Activated CD4-positive, alpha-beta T cell treated with anti-CD3 and anti-CD28 coated beads, Interleukin-2, amount 50 U/mL, for 48 hours (primary cell): ENCODE measurements at regions not wholly inside any gene's neighbourhood (a gene's known extent, or its start where the extent isn't known, plus 50 kb on each side); places are given as distances from the start of the nearest gene placed in this dataset.

ENCODE experiments used
- DNase-seq, 2 experiments: peaks; one replicate each; pipeline ENCODE4 v3.0.0-alpha.2; 2020

DNA sequence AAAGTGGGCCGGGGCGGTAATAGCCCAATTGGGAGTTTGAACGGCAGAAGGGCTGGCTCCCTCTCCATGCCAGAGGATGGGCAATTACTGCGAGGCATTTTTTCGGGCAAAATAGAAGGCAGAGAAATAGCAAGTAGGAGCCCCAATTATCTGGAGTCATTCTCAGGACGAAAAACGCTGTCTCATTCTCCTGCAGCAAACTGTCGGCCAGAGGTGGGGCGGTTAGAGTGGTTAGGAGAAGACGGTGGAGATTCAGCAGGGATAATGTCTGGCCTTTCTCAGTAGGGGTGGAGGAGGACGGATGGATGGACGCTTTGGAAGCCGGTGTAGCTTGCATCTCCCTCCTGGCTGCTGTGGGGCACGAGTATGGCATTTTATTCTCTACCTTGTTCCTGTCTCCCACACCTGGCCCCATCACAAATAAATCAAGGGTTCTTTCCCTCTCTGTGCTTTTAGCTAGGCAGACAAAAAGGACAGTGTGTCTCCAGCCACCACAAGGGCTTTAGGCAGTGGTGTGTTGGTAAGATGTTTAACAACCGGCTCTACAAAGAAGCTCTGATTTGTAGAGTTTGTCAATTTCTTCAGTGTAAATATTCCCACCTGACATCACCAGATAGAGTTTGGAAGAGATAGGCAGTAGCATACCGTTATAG is 140.5 kb upstream of the LHX5 start:
- no peak for DNase-seq

DNA sequence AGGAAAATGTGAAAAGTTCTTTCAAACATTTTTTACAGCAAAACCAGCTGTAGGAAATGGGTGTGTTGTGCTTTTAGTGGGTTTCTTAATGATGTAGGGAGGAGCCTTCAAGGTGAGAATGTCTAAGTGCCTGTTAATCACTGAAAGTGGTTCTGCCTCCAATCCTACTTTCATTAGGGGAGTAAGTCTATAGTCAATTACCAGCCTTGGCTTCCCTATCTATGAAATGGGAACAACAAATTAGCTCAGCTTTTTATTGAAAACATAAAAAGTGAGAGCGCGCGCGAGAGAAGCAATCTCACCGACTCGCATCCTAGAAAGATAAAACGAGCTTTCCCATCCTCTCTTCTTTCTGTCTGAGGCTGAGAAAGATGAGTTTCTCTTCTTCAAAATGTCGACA is 140.0 kb upstream of the LHX5 start:
- no peak for DNase-seq

DNA sequence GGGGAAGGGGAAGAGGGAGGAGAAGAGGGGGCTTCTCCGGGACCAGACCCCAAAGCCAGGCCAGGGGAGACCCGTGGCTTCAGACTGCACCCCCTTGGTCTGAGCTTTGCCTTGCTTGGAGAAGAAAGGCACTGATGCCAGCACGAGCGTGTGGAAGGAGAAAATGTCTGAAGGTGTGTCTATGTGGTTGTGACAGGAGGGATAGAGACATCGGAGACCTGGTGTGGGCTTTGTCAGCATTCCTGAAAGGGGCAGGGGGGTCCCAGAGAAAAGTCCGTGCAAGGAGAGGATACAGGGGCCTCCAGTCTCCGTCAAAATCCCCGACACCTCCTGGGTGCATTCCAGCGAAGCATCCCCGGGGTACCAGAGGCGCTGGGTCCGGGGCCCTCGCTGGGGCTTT is 139.0 kb upstream of the LHX5 start:
- DNase-seq = no peak

DNA sequence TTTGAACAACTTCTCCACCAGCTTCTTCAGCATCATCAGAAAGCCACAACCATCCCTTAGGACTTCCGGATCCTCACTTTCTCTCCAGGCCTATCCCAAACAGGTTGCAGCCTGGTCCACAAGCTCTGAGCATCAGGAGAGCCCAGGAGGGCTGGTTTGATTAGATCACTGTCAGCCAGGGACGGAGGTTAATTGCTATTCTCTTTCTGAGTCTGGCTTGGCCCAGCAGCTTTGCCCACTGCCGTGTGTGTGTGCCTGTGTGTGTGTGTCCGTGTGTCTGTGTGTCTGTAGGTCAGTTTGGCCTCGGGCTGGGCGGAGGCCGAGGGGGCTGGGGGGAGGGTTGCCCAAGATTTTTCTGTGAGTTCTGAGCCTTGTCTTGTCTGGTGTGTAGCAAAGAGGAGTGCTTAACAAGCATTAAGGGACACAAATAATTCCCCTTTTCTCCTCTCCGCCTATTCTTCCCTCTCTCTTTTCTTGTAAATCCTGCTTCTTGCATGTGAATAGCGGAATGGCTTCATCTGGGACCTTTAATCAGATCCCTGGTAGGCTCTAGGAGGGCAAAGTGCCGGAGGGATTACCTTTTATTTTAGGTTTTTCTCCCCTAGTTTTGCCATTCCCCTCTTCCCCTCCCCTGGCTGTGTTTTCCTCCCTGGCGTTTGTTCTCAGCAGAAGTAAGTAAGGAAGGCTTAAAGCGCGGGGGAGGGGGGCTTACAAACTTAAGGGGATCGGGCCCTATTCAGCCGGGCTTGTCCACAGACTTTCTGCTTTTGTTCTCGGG is 138.2 kb upstream of the LHX5 start:
- no peak for DNase-seq

DNA sequence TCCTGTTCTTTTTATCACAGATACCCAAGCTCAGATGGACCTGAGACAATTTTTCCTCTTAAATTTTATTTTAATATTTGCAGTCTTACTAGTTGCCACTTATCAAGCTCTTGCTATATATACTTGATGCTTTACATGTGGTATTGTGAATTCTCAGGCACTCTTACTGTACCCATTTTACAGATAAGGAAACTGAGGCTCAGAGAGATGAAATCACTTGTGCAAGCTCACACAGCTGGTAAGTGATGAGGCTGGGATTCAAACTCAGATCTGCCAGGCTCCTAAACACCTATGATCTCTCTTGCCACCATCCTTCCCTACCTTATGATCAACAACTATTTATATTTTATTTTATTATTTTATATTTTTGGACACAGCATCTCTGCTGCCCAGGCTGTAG is 133.0 kb upstream of the LHX5 start:
- DNase-seq = no peak

DNA sequence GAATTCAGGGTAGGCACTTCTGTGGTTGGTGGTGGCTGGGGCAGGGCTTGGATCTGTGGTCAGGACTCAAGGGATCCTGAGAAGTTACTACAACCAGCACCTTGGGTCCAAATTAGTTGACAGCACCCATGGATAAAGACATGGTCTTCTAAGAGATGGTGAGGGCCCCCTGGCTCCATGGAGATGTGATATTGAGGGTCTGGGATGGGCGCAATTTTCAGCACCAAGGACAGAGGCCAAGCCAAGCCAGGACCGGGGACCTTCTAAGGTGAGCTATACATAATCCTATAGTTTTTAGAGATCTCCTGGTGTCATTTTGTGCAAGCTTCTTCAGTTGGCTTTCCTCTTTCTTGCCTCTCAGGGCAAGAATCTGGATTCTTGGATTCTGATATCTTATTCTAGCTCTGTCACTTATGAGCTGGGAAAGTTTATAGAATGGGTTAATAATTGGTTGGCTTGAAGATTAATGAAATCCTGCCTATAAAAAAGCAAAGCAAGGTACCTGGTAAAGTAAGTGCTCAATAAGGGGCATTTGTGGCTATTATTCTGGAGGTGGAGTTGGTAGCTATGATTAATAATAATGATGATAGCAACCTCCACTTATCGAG is 130.1 kb upstream of the LHX5 start:
- no peak for DNase-seq

DNA sequence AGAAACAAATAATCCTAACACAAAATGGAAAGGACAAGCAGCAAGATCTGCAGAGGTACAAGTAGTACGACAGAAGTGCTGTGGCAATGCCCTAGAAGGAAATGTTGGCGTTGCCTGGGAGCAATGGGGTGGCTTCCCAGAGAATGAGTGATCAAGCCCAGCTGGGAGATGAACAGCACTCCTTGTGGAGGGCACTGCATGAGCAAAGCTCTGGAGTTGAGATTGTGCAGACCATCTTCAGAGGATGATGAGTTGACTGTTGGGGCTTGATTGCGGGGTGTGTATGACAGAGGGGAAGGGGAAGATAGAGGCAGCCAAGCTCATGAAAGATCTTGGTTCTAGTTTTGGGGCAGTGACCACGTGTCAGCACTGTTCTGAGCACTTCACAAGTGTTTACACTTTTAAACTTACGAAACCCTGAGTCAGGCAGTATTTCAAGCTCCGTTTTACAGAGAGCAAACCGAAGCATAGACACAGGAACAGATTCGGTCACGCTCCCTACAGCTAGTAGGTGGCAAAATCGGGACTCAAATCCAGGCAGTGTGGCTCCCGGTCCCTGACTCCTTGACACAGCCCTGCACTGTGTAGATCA is 127.2 kb upstream of the LHX5 start:
- DNase-seq = no peak

DNA sequence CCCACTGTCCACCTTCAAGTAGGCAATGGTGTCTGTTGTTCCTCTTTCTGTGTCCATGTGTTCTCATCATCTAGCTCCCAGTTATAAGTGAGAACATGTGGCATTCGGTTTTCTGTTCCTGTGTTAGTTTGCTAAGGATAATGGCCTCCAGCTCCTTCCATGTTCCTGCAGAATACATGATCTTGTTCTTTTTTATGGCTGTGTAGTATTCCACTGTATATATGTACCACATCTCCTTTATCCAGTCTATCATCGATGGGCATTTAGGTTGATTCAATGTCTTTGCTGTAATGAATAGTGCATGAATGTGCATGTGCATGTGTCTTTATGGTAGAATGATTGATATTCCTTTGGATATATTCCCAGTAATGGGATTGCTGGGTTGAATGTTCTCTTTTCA is 123.3 kb upstream of the LHX5 start:
- DNase-seq = no peak

DNA sequence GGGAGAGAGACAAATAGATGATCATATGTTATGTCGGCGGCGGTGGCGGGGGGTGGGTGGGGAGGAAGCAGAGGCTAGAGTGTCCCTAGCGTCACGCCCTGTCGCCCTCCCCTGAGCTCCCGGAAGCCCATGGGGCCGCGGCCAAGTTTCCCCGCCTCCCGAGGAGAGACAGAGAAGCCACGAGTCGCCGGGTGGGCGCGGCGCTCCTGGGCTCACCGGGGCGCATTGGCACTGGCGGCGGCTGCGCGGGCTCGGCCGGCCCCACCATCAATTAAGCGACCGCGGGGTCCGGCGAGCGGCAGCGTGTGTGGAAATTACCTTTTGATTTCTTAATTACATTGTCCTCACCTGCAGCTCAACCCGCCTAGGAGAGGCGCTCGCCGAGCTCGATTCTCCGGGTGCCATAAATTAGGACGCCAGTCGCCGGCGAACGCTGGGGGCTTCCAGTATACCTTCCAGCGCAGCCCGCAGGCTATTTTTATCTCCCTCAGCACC is 119.9 kb upstream of the LHX5 start:
- no peak for DNase-seq

DNA sequence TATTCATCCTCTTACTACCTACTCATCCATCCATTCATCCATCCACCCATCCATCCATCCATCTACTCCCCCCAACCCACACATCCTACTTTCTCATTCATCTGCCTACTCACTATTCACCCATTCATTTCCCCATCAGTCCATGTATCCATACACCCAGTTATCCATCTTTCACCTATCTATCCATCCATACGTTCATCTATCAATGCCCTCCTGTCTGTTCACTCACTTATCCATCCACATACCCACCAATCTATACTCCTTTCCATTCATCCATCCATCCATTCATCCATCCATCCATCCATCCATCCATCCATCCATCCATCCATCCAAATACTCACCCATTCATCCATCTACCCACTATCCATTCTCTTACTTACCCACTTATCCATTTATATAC is 117.8 kb upstream of the LHX5 start:
- no peak for DNase-seq

DNA sequence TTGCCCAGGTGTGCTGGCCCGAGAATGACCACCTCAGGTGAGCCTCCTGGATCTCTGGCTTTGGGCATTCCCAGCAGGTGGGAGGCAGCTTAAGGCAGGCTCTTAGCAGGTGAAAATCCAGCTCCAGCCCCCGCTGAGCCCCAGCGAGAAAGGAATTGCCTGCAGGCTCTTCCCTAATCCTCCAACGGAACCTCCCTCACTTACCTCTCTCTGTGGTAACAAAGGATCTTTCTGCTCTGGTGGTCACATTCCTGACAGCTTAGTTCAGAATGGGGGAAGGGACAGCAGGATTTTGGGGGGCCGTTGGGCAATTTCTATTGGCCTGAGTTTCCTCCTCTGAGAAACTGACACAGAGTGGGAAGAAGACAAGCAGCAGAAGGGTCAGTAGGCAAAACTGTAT is 116.0 kb upstream of the LHX5 start:
- DNase-seq = no peak

DNA sequence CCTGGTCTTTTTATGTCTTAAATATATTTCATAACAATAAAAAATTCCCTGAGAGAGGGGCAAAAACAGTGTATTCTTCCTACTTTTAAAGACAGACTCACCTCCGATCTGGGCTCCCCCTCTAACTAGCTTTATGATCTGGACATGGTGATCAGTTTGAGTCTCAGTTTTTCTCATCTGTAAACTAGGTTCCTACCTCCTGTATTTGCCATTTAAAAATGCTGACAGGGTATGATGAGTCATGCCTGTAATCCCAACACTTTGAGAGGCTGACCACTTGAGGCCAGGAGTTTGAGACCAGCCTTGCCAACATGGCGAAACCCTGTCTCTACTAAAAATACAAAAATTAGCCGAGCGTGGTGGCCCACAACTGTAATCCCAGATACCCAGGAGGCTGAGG is 114.8 kb upstream of the LHX5 start:
- DNase-seq = no peak

DNA sequence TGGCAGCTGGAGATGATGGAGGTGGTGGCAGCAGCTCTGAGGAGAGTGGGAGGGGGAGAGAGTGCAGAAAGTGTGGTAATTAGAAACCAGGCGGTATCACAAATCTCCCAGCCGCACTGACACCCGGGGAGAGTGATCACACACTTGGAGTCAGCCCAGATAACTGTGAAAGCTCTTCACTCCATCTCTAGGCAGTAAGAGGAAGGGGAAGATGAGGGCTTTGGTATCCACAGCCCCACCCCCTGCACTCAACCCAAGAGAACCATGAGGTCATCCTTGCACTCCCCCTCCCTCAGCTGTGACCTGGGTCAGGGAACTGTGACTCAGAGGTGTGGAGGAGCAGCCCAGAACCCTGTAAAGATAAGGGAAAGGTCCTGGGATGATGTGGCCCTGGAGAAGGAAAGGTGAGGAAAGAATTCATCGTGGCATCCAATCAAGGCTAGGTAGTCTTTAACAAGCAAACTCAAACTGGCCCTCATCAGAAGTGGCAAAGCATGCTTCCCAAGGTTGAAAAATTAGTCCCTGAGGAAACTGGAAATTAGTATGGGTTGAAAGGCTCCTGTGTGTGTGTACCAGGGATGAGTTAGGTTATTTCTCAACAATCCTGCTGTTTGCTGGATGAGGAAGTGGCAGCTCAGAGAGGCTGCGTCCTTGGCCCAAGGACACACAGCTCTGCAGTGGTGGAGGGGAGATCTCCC is 111.0 kb upstream of the LHX5 start:
- no peak for DNase-seq

DNA sequence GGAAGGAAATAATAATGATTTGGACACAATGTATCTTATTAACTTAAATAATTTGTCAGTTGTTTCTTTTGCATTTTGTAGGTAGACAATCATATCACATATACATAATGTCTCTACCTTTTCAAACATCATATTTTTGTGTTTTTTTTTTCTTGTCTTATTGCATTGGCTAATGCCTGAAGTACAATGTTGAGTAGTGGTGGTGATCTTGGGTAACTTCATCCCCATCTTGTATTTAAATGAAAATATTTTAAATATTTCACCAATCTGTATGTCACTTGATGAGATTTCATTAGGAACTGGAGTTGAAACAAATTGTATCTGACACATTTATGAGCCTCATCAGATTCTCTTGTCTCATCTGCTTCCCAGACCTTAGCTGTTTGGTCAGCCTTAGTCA is 109.7 kb upstream of the LHX5 start:
- no peak for DNase-seq

DNA sequence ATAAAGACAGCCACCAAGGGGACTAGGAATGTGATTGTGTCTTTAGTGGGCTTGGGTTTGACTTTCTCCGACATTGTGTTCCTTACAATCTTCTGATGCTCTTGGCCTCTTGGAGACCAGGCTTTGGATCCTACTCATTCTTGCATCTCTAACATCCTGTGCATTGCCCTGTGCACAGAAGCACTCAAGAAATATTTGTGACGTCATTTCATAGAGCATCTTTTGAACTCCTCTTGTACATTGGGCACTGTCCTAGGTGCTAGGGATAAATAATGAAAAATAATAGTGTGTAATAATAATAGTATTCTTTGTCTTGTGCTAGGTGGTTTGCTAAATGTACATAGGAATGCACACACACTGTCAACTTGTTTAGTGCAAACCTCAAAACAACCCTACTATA is 108.8 kb upstream of the LHX5 start:
- DNase-seq = no peak

DNA sequence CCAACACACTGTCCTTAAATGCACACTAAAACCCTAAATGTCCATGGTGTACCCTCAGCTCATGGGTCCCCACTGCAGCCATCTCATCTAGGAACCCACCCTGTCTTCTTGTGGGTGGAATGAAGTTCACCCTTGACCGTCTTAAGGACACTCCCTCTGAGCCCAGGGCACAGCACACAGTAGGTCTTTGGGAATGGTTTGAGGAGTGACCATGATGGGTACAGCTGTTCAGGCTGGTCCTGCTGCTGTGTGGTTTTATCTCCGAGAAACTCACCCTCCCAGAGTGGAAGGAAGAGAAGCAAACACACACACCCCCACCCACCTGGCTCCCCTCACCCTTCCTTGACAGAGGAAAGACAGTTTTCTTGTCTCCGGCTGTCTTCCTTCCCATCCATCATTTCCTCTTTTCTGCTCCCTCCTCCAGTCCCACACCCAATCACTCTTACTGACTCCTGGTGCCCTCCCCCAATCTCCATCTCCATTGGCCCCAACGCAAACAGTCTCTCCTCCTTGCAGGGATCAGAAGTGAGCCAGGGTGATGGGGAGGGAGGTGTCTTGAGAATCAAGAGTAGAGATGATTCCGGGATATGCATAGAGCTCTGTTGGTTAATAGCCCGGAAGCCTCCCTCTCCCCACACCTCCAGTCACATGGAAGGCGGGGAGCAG is 105.9 kb upstream of the LHX5 start:
- DNase-seq = no peak

DNA sequence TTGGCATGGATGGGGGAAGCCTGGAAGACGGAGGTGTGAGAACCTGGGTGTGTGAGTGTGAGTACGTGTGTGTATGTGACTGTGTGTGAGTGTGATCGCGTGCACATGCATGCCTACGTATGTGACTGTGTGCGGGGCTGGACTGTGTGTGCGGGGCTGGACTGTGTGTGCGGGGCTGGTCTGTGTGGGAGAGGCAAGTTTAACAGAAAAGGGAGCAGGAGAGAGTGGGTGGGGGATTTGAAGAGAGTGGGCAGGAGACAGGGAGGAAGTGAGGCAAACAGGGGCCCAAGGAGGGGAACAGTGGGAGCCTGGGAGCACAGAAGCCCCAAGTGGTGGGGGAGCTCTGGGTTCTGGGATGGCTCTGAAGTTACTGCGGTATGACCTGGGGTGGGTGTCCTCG is 103.7 kb upstream of the LHX5 start:
- no peak for DNase-seq

DNA sequence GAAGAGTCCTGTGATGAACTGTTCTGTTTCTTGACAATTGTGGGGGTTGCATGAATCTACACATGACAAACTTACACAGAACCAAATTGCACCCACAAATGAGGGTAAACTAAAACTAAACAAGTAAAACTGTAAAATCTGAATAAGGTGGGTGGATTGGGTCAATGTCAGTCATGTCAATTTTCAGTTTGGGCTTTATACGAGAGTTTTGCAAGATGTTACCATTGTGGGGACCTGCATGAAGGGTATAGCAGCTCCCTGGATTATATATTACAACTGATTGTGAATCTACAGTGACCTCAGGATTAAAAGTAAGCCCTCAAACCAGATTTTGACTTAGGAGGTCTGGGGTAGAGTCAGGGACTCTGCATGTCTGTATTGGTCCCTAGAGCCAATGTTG is 101.5 kb upstream of the LHX5 start:
- no peak for DNase-seq

DNA sequence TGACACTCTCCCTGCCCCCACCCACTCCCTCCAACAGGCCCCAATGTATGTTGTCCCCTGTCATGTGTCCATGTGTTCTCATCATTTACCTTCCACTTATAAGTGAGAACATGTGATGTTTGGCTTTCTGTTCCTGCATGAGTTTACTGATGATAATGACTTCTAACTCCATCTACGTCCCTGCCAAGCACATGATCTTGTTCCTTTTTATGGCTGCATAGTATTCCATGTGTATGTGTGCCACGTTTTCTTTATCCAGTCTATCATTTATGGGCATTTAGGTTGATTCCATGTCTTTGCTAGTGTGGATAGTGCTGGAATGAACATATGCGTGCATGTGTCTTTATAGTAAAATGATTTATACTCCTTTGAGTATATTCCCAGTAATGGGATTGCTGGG is 100.0 kb upstream of the LHX5 start:
- no peak for DNase-seq

DNA sequence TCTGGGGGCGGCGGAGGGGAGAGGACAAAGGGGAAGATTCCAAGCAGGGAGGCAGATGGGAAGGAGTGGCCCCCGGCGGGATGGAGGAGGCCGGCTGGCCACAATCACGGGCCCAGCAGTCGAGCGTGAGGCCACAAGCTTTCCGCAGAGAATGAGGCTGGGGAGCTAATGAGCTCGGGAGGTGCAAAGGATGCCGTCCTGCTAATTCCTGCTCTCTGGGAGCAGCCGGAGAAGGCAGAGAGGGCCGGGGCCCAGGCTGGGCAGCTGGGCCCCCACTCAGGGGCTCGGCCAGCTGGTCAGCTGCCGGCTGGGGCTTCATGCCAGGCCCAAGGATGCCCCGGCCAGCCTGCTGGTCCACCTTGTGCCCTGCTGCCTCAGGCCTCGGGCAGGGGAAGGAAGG is 98.1 kb upstream of the LHX5 start:
- DNase-seq = no peak

DNA sequence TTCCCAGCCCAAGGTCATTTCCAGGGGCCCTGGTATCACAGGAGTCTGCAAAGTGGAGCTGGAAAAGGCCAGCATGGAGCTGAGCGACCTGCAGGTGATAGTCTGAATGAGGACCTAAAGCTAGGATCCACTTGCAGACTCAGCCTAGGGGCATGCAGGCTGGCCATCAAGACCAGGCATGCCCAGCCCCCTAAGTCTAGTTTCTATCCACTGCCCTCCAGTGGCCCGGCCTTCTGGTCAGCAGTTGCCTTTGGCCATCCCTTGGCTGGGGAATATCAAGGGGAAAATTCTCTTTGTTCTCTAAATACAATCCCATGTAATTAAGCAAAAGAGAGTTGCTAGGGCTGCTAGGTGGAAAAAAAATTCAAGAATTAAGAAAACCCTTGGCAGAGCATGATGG is 96.3 kb upstream of the LHX5 start:
- DNase-seq = no peak

DNA sequence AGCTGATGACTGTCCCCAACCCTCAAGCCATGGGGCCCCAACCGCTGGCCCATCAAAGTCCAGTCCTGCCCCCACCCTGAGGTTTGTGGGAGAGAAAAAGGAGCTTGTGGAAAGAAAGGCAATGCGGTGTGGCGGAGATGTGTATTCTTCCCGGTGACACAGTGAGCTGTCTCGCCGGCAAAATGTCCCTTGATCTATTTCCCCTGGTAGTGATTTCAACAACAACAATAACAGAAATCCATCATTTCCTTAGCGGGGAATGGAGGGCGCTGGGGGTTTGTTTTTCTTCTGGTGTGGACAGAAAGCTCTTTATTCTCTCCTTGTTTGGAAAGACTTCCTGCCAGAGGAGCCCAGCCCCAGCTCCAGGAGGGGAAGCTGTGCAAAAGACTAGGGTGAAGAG is 93.7 kb upstream of the LHX5 start:
- no peak for DNase-seq
